GM12878 (cell line): ENCODE measurements at regions not wholly inside any gene's neighbourhood (a gene's known extent, or its start where the extent isn't known, plus 50 kb on each side); places are given as distances from the start of the nearest gene placed in this dataset.
"Not testable (repeated sequence)": the region's sequence is repeated elsewhere in the genome, so short reads cannot be mapped to it uniquely, and the experiment has no call there.

ENCODE experiments used
- BCL11A ChIP-seq: IDR thresholded peaks from 2 replicates; pipeline ENCODE4 v1.6.1; 2011; ENCODE audit warnings: low read depth, low read length
- BMI1 ChIP-seq: fragments of 450-650 bp; IDR thresholded peaks from 2 replicates; pipeline ENCODE4 v1.6.1; 2016; ENCODE audit warnings: mild to moderate bottlenecking, moderate library complexity, borderline replicate concordance
- FOXM1 ChIP-seq: IDR thresholded peaks from 2 replicates; pipeline ENCODE4 v1.6.1; 2012; ENCODE audit warnings: low read depth, mild to moderate bottlenecking, inconsistent platforms, low read length, moderate library complexity
- IRF3 ChIP-seq: fragments of 450-650 bp; IDR thresholded peaks from 2 replicates; pipeline ENCODE4 v1.6.1; 2014; ENCODE audit warnings: mild to moderate bottlenecking
- NR2F1 ChIP-seq: fragments of 450-650 bp; conservative IDR thresholded peaks from 2 replicates; pipeline ENCODE4 v1.6.1; 2017; ENCODE audit warnings: mild to moderate bottlenecking
- POLR2A ChIP-seq: IDR thresholded peaks from 2 replicates; pipeline ENCODE4 v1.6.1; 2011; ENCODE audit warnings: low read depth, mild to moderate bottlenecking, low read length
- POLR2AphosphoS5 ChIP-seq: IDR thresholded peaks from 2 replicates; pipeline ENCODE4 v1.6.1; 2011; ENCODE audit warnings: mild to moderate bottlenecking, low read length, inconsistent platforms
- RBBP5 ChIP-seq: fragments of 200-600 bp; sonication (generic); conservative IDR thresholded peaks from 2 replicates; pipeline ENCODE4 v1.6.1; 2016
- RCOR1 ChIP-seq: conservative IDR thresholded peaks from 2 replicates; pipeline ENCODE4 v1.6.1; 2012; ENCODE audit warnings: low read depth, low read length, improper control_type of control experiment
- SIN3A ChIP-seq: IDR thresholded peaks from 2 replicates; pipeline ENCODE4 v1.6.1; 2012; ENCODE audit warnings: low read depth, low read length, improper control_type of control experiment
- TAF1 ChIP-seq: IDR thresholded peaks from 2 replicates; pipeline ENCODE4 v1.6.1; 2011; ENCODE audit warnings: mild to moderate bottlenecking, low read depth, low read length, borderline replicate concordance
- ZBED1 ChIP-seq: IDR thresholded peaks from 2 replicates; pipeline ENCODE4 v1.6.1; 2016; ENCODE audit warnings: borderline replicate concordance
- TF ChIP-seq, protein P1 (sequence below): fragments of 450-650 bp; formaldehyde crosslinking; IDR thresholded peaks from 2 replicates; pipeline ENCODE4 v1.4.0; 2020; ENCODE audit warnings: mild to moderate bottlenecking, moderate library complexity
- TF ChIP-seq, protein P2 (sequence below): IDR thresholded peaks from 2 replicates; pipeline ENCODE4 v1.6.1; 2012; ENCODE audit warnings: low read depth, low read length, improper control_type of control experiment

- TF ChIP-seq, protein P1, sequence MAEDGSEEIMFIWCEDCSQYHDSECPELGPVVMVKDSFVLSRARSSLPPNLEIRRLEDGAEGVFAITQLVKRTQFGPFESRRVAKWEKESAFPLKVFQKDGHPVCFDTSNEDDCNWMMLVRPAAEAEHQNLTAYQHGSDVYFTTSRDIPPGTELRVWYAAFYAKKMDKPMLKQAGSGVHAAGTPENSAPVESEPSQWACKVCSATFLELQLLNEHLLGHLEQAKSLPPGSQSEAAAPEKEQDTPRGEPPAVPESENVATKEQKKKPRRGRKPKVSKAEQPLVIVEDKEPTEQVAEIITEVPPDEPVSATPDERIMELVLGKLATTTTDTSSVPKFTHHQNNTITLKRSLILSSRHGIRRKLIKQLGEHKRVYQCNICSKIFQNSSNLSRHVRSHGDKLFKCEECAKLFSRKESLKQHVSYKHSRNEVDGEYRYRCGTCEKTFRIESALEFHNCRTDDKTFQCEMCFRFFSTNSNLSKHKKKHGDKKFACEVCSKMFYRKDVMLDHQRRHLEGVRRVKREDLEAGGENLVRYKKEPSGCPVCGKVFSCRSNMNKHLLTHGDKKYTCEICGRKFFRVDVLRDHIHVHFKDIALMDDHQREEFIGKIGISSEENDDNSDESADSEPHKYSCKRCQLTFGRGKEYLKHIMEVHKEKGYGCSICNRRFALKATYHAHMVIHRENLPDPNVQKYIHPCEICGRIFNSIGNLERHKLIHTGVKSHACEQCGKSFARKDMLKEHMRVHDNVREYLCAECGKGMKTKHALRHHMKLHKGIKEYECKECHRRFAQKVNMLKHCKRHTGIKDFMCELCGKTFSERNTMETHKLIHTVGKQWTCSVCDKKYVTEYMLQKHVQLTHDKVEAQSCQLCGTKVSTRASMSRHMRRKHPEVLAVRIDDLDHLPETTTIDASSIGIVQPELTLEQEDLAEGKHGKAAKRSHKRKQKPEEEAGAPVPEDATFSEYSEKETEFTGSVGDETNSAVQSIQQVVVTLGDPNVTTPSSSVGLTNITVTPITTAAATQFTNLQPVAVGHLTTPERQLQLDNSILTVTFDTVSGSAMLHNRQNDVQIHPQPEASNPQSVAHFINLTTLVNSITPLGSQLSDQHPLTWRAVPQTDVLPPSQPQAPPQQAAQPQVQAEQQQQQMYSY (CRISPR knock-in tag), result not testable (repeated sequence)
- TF ChIP-seq SIN3A, TAF1, BCL11A, POLR2A, IRF3, FOXM1, RCOR1, ZBED1, POLR2AphosphoS5, RBBP5, NR2F1, BMI1: not testable (repeated sequence)
- TF ChIP-seq, protein P2, sequence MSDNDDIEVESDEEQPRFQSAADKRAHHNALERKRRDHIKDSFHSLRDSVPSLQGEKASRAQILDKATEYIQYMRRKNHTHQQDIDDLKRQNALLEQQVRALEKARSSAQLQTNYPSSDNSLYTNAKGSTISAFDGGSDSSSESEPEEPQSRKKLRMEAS, result not testable (repeated sequence)
These were observed 97.1 kb upstream of the PRKCQ start for GRCh38 chr10:6677129-6677528.
